Osteoblast (primary cell): ENCODE measurements at regions not wholly inside any gene's neighbourhood (a gene's known extent, or its start where the extent isn't known, plus 50 kb on each side); places are given as distances from the start of the nearest gene placed in this dataset.

Experiments used
- DNase-seq: peaks from one replicate; pipeline ENCODE4 v3.0.0; 2011; ENCODE audit warnings: low spot score, mixed read lengths; ENCODE audit not compliant: insufficient read length; ENCODE audit errors: missing footprints
- H2AFZ ChIP-seq: 2 replicates; pipeline ENCODE4 v1.6.0; 2011; ENCODE audit warnings: mild to moderate bottlenecking, low read length
- H3K27ac ChIP-seq: 2 replicates; pipeline ENCODE4 v1.5.1; 2011; ENCODE audit warnings: mild to moderate bottlenecking, low read depth, low read length, moderate library complexity
- H3K27me3 ChIP-seq: 2 replicates; pipeline ENCODE4 v1.6.0; 2012; ENCODE audit warnings: mild to moderate bottlenecking, control low read depth, inconsistent platforms, low read length, moderate library complexity; ENCODE audit not compliant: insufficient read depth
- H3K36me3 ChIP-seq: 2 replicates; pipeline ENCODE4 v1.5.1; 2011; ENCODE audit warnings: mild to moderate bottlenecking, low read length, control low read depth, moderate library complexity; ENCODE audit not compliant: insufficient read depth
- H3K4me1 ChIP-seq: 2 replicates; pipeline ENCODE4 v1.5.1; 2011; ENCODE audit warnings: mild to moderate bottlenecking, low read length, control low read depth, moderate library complexity; ENCODE audit not compliant: insufficient read depth
- H3K4me2 ChIP-seq: 2 replicates; pipeline ENCODE4 v1.6.0; 2011; ENCODE audit warnings: mild to moderate bottlenecking, low read length; ENCODE audit not compliant: insufficient read depth
- H3K4me3 ChIP-seq: fragments of 200-600 bp; sonication (generic); 3 replicates; pipeline ENCODE4 v1.5.1; 2012; ENCODE audit warnings: mild to moderate bottlenecking, low read length, inconsistent platforms; ENCODE audit not compliant: insufficient read depth
- H3K79me2 ChIP-seq: 2 replicates; pipeline ENCODE4 v1.6.0; 2012; ENCODE audit warnings: mild to moderate bottlenecking, low read length, control low read depth, inconsistent platforms; ENCODE audit not compliant: insufficient read depth
- H3K9me3 ChIP-seq: 2 replicates; pipeline ENCODE4 v1.5.1; 2011; ENCODE audit warnings: low read depth, low read length, control low read depth
- H4K20me1 ChIP-seq: 2 replicates; pipeline ENCODE4 v1.6.0; 2012; ENCODE audit warnings: mild to moderate bottlenecking, low read length, control low read depth; ENCODE audit not compliant: insufficient read depth
- CTCF ChIP-seq: IDR thresholded peaks from 2 replicates; pipeline ENCODE4 v1.5.1; 2011; ENCODE audit warnings: mild to moderate bottlenecking, low read depth, low read length, moderate library complexity; ENCODE audit errors: extremely low read depth

DNA sequence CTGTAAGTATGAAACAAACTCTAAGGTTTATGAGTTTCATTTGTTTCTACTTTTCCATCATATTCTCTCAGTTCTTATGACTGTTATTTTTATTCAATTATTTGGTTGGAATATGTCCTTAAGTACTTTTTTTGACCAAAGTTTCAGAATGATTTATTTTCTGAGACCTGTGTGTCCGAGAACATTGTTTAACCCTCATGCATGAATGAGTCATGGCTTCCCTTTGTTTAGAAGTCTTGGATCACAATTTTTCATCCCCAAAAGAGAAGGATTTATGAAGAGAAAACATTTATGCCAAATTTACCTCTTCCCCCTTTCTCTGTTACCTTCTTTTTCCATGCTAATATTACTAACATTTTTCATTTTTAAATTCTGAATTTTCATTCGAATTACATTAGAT is 518.0 kb upstream of the NR2F2 start:
- no peak for TF ChIP-seq CTCF
- Histone ChIP-seq H3K4me2 (no peak overlapping the region), H4K20me1 (no peaks in the 10 kb centered on the region), H3K79me2 (no peaks in the 10 kb centered on the region), H3K27me3 (no peaks in the 10 kb centered on the region), H3K4me1 (no peaks in the 10 kb centered on the region), H3K9me3 (peaks cover 2% of the 10 kb centered on the region), H3K36me3 (no peaks in the 10 kb centered on the region), H2AFZ (no peak overlapping the region), H3K4me3 (no peak overlapping the region), H3K27ac (no peak overlapping the region)
- no peak for DNase-seq

- H3K36me3 ChIP-seq = no peaks in the 10 kb centered on the region
- no peaks in the 10 kb centered on the region for H3K27me3 ChIP-seq
- DNase-seq = no peak
- no peak overlapping the region for H2AFZ ChIP-seq
- no peak overlapping the region for H3K27ac ChIP-seq
- H3K4me2 ChIP-seq = no peak overlapping the region
- H3K79me2 ChIP-seq = no peaks in the 10 kb centered on the region
- TF ChIP-seq CTCF = no peak
- H3K4me1 ChIP-seq = no peaks in the 10 kb centered on the region
- no peaks in the 10 kb centered on the region for H3K9me3 ChIP-seq
- no peaks in the 10 kb centered on the region for H4K20me1 ChIP-seq
- no peak overlapping the region for H3K4me3 ChIP-seq
Measured at GRCh38 chr15:95814908-95815307, 515.6 kb upstream of the NR2F2 start.

DNA sequence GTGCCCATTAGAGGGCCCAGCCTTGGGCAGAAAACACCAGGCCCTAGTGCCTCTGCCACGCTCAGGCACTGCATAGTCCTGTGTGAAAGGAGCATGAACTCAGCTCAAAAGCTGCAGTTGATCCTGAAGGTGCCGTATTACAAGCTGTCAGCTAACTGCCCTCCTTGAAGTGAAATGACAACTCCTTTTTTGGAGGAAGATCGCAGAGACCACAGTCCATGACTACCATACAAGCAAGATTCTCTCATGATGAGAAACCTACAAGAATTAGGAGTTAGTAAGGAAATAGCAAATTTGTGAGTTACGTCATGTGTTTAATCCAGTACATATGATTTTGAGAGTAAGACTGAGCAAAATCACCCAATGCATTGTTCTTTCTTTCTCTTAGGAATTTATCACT is 513.9 kb upstream of the NR2F2 start:
- Histone ChIP-seq H3K9me3 (no peaks in the 10 kb centered on the region), H3K4me1 (no peaks in the 10 kb centered on the region), H4K20me1 (no peaks in the 10 kb centered on the region), H3K4me2 (no peak overlapping the region), H3K27ac (no peak overlapping the region), H3K4me3 (no peak overlapping the region), H3K79me2 (no peaks in the 10 kb centered on the region), H3K27me3 (no peaks in the 10 kb centered on the region), H3K36me3 (no peaks in the 10 kb centered on the region), H2AFZ (no peak overlapping the region)
- TF ChIP-seq CTCF = no peak
- no peak for DNase-seq

DNA sequence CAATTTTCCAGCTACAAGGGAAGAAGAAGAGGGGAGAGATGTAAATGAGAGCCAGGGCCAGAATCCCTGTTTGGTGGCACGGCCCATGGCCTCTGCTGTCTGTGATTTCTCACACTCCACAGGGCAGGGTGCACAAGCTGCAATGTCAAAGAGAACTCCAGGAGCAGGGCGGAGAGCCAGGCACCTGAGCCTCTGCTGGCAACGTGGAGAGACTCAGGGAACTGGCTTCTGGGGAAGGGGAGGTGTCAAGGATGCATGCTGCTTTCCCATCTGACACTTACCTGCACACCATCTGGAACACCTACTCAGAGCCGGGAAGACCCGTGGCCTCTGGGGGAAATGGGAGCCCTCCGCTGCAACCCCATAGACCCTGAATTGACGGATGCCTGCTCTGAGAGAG is 507.5 kb upstream of the NR2F2 start:
- no peaks in the 10 kb centered on the region for H4K20me1 ChIP-seq
- H3K9me3 ChIP-seq = no peaks in the 10 kb centered on the region
- no peaks in the 10 kb centered on the region for H3K79me2 ChIP-seq
- H3K27me3 ChIP-seq = no peaks in the 10 kb centered on the region
- no peak for DNase-seq
- H3K4me2 ChIP-seq = no peak overlapping the region
- H3K4me1 ChIP-seq = no peaks in the 10 kb centered on the region
- H2AFZ ChIP-seq = no peak overlapping the region
- H3K4me3 ChIP-seq = no peak overlapping the region
- H3K36me3 ChIP-seq = no peaks in the 10 kb centered on the region
- no peak overlapping the region for H3K27ac ChIP-seq
- TF ChIP-seq CTCF = no peak
